GM12873 (cell line): ENCODE measurements at regions not wholly inside any gene's neighbourhood (a gene's known extent, or its start where the extent isn't known, plus 50 kb on each side); places are given as distances from the start of the nearest gene placed in this dataset.
A peak's percentile ranks its signal among the peaks of the same experiment; 100 is the strongest.

Experiments
- TF ChIP-seq, protein P1 (sequence below): IDR thresholded peaks from 2 replicates; pipeline ENCODE4 v1.5.1; 2012; ENCODE audit warnings: low read depth, mild to moderate bottlenecking, moderate library complexity, low read length, control low read depth; ENCODE audit not compliant: insufficient read depth; ENCODE audit errors: missing control alignments

- TF ChIP-seq, protein P1, sequence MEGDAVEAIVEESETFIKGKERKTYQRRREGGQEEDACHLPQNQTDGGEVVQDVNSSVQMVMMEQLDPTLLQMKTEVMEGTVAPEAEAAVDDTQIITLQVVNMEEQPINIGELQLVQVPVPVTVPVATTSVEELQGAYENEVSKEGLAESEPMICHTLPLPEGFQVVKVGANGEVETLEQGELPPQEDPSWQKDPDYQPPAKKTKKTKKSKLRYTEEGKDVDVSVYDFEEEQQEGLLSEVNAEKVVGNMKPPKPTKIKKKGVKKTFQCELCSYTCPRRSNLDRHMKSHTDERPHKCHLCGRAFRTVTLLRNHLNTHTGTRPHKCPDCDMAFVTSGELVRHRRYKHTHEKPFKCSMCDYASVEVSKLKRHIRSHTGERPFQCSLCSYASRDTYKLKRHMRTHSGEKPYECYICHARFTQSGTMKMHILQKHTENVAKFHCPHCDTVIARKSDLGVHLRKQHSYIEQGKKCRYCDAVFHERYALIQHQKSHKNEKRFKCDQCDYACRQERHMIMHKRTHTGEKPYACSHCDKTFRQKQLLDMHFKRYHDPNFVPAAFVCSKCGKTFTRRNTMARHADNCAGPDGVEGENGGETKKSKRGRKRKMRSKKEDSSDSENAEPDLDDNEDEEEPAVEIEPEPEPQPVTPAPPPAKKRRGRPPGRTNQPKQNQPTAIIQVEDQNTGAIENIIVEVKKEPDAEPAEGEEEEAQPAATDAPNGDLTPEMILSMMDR, result no peak
These were observed 383.6 kb downstream of the UQCRFS1 start for GRCh38 chr19:28829359-28829758.

DNA sequence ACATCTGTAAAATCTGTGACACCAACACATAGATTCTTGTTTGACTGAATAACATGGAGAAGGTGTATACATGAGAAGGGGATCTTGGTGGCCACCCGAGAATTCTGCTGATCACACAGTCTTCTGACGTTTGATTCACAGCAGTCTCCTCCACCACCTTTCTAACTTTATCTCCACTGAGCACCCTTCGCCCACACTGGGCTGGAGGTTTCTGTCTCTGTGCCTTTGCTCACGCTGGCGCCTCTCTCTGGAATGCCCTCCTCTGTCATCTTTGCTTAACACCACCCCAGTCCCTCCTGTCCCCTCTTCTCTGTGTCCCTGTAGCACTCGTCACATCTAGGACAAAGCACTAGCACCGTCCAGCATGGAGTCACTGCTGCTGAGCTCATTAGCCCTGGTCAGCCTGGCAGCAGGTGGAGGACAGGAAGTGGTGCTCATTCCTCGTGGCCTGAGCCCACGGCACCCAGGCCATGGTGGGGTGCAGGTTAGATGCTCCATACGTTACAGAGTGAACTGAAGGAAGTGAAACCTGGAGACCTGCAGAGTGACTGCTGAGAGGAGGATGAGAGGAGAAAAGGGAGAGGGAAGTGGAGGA lies 384.6 kb downstream of the UQCRFS1 start:
- TF ChIP-seq, protein P1, result no peak

- TF ChIP-seq, protein P1, result no peak
These were observed 385.6 kb downstream of the UQCRFS1 start for GRCh38 chr19:28827382-28827781.

DNA sequence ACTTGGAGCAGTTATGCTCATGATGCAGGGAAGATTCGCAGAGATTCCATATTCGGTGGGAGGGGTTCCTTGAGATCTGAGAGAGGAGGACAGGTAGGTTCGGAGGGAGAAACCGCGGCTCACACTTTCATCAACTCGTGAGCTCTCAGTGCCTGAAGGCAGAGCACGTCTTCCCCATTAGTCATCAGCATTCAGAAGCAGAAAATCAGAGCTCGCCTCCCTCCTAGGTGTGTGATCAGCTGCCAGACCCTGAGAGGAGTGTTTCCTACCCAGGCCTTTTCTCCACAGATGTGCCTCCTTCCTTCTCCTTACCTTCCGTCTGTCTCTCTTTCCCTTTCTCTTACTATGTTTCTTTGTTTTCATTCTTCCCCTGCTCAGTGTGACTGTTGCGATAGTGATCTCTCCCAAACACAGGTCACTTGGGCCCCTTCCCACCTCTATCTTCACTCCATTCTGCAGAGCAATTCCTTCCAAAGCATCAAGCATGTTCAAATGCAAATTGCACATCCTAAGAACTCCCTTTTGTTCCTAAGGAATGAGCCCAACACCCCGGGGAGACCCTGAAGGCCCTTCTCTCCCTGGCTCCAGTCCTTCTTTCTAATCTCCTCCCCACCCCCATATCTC lies 389.5 kb downstream of the UQCRFS1 start:
- TF ChIP-seq, protein P1, result no peak

- TF ChIP-seq, protein P1, result peak; percentile 15
These were observed 392.7 kb downstream of the UQCRFS1 start for GRCh38 chr19:28820289-28820688.

DNA sequence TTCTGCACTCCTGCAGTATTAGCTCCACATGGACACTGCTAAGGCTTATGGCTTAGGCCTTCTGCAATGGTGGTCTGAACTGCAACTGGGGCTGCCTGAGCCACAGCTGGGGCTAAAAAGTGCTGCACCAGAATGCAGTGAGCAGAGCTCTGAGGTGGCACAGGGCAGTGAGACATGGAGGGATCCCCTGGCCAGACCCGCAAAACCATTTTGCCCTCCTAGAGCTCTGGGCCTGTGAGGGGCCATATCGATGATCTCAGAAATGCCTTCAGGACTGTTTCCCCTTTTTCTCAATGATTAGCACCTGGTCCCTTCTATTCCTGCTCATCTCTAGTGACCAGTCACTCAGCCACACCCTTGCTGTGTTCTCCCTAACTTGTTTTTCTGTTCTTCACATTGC lies 397.7 kb downstream of the UQCRFS1 start:
- TF ChIP-seq, protein P1, result no peak

- TF ChIP-seq, protein P1, result no peak
These were observed 418.6 kb downstream of the UQCRFS1 start for GRCh38 chr19:28794301-28794700.
